GM04503 (cell line): ENCODE measurements at regions not wholly inside any gene's neighbourhood (a gene's known extent, or its start where the extent isn't known, plus 50 kb on each side); places are given as distances from the start of the nearest gene placed in this dataset.
A peak's percentile ranks its signal among the peaks of the same experiment; 100 is the strongest.

Experiments used
- DNase-seq: peaks from one replicate; pipeline ENCODE4 v3.0.0-alpha.2; 2012; ENCODE audit warnings: low read depth

GRCh38 chr2:176648700-176649297 lies 379.6 kb downstream of the MTX2 start:
- no peak for DNase-seq

GRCh38 chr2:176650104-176650837 lies 381.0 kb downstream of the MTX2 start:
- no peak for DNase-seq

DNA sequence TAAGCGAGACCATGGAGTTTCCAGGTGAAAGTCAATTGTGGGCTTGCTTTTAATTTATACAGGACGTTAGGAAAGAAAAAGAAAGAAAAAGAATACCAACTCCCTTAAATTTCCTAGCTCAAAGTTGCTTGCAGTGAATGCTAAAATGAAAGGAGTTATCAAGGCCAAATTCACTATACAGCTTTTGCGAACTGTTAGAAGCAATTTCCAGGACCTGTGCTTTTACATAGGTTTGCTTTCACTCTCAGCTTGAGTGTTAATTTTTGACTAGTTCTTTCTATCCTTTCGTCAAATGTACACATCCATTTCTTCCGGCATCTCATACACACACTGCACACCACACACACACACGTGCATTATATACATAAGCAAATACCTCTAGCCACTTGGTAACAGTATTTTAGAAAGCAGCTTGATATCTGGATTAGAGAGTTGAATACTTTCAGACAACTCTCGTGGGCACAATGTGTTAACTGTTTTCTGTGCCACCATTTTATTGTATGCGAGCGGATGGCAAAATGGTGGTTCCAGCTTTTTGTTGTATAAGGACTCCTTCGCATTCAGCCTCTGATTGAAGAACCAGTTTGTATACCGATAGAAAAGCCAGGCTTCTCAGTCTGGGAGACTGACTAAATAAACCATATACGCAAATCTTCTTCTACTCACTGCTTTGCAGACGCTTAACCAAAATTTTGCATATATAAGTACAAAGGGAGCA lies 381.8 kb downstream of the MTX2 start:
- DNase-seq = no peak

DNA sequence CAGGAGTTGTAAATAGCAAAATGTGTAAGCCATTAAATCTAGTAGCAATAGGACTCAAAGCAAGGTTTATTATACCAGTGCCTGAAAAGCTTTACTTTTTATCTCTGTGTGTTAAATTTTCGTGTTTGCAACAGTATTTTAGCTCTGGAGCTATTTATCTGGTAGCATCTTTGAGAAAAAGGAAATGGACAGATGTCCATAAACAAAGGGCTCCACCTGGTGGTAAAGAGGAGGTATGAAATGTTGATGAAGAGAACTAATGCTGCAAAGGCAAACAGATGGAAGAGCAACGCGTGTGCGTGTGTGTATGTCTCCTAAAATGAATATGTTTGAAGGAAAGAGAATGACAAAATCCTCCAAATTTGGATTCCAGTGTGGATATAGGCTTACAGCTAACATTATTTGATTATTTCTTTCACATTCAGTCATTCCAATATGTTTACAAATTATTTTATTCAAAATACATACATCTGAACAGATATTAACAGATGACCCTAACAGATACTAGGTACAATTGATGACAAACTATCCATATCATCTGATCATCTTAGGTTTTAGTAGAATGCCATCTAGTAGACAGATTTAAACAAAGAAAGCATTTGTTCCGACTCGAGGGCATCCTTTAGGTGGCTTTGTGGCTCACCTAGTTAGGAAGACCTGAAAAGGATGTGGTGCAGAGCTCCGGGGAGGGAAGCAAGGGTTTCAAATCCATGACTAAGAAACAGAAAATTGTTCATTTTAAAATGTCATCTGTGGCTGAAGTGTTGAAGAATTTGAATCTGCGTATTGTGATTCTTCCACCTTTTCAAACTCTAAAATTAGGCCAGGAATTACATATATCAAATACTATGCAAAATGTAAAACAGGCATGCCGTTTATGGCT lies 383.3 kb downstream of the MTX2 start:
- DNase-seq = peak; percentile 20

GRCh38 chr2:176653479-176654443 lies 384.5 kb downstream of the MTX2 start:
- peak; percentile 20 for DNase-seq

DNA sequence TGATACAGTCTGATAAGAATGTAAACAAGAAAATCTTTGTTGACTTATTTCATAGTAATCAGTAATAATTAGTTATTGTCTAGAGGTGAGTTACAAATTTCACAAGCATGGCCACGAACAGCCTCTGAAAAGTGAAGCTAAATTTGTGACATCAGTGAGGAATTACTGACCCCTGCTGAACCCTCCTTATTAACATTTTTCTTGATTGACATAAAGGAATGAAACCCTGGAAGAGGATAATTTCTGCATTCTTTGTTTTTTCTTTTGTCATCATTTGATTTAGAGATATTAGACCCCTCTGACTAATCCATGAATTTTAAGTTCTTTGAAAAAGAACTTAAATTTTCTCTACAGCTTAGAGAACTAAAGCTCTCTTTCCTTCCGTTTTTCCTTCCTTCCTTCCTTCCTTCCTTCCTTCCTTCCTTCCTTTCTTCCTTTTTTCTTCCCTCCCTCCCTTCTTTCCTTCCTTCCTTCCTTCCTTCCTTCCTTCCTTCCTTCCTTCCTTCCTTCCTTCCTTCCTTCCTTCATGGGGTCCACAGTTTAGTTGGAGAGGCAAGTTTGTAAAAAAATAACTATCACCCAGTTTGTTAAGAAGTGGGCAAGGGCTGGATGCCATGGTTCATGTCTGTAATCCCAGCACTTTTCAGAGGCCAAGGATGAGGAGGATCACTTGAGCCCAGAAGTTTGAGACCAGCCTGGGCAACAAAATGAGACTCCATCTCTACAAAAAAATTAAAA lies 387.0 kb downstream of the MTX2 start:
- DNase-seq = peak; percentile 6

GRCh38 chr2:176656776-176657140 lies 387.5 kb downstream of the MTX2 start:
- no peak for DNase-seq

- DNase-seq = no peak
These were observed 388.2 kb downstream of the MTX2 start for GRCh38 chr2:176657393-176657792.

GRCh38 chr2:176658708-176659107 lies 389.5 kb downstream of the MTX2 start:
- no peak for DNase-seq

- no peak for DNase-seq
These were observed 393.5 kb downstream of the MTX2 start for GRCh38 chr2:176662753-176663152.

GRCh38 chr2:176664478-176664877 lies 395.2 kb downstream of the MTX2 start:
- DNase-seq = no peak

- DNase-seq = no peak
These were observed 395.8 kb downstream of the MTX2 start for GRCh38 chr2:176665086-176665485.

DNA sequence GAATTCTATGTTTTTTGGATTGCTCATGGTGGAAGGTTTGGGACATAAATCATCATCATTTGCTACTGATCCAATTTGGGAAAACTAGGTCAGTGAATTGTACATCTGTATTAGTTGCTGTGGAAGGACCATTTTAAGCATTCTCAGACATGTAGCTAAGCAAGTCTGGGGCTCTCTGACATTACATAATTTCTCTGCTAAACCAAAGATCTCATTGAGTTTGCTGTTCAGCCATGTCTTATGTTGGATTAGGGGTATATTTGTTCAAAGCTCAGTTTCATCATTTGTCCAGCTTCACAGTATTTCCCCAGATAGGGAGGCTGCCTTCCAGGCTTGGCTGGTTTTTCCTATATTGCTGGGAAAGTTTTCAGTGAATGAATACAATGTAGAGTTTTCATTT lies 399.7 kb downstream of the MTX2 start:
- no peak for DNase-seq

- no peak for DNase-seq
These were observed 400.3 kb downstream of the MTX2 start for GRCh38 chr2:176669398-176670174.

- no peak for DNase-seq
These were observed 406.2 kb downstream of the MTX2 start for GRCh38 chr2:176675271-176675949.

DNA sequence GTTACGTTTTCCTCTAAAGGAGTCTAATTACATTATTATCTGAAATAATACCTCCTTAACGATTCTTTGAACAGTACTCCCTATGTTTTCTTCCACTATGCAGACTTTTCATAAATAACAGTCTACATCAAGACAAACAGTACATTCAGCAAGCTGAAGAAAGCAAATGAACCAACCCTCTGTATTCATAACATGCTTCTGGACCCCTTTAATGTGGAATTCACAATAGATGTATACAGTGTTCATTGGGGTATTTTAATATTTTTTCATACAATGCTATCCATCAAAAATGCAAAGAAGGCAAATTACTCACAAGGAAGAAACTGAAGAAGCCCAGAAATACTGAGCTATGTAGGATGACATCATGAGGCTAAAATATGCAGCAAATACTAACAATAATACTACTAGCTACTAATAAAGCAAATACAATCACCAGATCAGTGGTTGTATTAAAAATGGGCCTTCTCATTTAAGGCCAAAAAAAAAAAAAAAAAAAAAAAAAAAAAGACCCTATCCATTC lies 408.6 kb downstream of the MTX2 start:
- no peak for DNase-seq

GRCh38 chr2:176678571-176678970 lies 409.3 kb downstream of the MTX2 start:
- DNase-seq = no peak

DNA sequence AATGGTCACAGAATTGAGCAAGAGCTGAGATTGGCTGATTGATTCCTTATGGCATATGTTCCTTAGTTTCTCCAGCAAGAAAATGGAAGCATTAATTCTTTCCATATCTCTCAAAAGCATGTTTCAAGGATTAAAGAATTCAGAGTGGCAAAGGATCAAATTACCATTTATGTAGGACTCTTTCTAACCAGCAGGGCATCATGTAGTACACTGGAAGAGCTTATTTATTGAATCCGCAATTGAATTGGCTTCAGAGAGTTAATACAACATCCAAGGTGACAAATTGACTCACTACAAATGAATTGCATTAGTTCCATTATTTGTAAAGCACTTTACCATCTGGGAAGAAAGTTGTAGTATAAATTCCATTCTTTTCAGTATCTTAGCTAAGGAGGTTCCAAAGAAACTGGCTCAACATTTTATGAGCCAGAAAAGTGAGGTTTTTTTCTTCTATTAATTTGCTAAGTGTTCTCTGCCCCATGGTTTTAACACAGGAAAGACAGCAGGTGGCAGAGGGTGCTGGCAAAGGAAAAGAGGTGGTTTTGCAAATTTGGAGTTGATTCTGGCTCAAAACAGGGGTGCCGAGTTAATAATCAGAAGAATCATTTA lies 409.9 kb downstream of the MTX2 start:
- no peak for DNase-seq
